HG03378 (cell line): ENCODE measurements at regions not wholly inside any gene's neighbourhood (a gene's known extent, or its start where the extent isn't known, plus 50 kb on each side); places are given as distances from the start of the nearest gene placed in this dataset.

Experiments used
- ATAC-seq: cut with Tn5 transposase; IDR thresholded peaks from one replicate; pipeline ENCODE4 v1.9.1; 2021; ENCODE audit warnings: mild to moderate bottlenecking, moderate library complexity; ENCODE audit not compliant: unreplicated experiment

DNA sequence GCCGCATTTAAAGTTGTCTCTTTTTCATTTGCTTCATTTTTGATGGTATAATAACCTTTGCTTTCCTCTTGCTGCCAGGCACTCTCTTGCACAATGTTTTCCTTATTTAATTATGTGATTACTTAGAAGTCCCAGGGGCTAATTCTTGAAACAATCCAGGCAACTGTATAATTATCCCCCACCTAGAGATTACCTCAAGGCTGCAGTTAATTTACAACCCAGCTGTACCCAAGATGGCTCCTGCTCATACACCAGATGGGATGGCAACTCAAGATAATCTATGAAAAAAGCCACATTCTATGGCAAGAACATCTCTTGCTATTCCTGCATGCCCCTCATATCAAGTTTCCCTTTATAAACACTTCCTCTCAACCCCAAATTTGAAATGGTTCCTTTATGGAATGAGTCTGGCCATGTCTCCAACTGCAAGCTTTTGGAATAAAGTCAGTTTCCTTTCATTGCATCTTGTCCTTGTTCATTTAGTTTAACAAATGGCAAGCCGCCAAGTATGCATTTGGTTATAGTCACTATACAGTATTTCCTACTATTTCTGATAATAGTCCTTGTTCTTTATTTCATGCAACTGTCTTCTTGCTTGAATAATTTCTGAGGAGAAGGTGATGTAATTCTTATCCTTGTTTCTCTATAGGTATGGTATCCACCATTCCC, 1042.6 kb downstream of the PLA2G4A start:
- no peak for ATAC-seq

DNA sequence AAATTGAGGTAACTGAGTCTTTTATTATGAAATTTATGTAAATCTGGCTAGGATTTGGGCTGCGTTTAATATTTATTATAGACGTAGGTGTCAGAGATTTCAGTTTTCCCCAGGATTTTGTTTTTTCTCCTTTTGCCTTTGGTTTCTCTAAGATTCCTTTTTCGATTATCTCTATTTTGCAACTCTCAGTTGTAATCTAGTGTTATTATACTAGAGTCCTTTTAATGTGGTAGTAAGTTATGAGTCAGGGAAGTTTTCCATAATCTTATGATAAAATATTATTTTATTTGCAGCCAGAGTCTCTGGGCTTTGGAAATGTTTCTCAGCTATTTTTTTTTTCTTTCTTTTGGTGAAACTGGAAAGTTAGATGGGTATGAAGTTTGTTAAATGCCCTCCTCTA, 1043.8 kb downstream of the PLA2G4A start:
- no peak for ATAC-seq

DNA sequence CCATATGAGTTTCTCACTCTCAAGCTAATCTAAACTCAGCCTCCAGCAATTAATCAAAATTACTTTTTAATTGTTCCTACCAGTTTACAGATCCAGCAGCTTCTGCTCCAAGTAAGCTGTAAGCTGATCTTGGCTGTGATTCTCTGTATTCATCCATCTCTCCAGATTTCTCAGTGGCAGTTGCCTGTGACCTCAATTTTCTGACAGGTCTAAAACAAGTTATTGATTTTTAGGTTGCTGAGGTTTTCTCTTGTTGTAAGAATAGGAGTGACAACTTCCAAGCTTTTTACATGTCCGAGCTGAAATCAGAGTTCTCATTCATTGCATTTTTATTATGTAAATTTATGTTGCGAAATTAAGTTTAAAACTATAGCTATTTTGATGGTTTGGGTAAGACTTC, 1044.4 kb downstream of the PLA2G4A start:
- no peak for ATAC-seq

DNA sequence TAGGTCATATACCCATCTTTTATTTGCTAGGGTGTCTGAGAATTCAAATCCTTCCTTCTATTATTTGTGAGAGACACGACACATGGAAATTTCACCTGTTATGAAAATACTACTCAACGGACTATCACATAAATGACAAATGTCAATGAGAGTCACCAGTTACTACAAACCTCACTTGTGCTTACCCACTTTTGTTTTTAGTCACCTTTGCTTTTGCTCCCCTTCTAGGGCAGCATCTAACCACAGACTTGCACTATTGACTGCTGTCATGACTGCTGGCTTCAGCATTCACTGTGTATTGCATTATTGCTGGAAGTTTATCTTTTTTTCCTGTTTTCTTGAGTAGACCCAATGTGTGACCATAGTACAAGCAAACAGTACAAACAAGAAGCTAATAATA, 1048.0 kb downstream of the PLA2G4A start:
- ATAC-seq = no peak

DNA sequence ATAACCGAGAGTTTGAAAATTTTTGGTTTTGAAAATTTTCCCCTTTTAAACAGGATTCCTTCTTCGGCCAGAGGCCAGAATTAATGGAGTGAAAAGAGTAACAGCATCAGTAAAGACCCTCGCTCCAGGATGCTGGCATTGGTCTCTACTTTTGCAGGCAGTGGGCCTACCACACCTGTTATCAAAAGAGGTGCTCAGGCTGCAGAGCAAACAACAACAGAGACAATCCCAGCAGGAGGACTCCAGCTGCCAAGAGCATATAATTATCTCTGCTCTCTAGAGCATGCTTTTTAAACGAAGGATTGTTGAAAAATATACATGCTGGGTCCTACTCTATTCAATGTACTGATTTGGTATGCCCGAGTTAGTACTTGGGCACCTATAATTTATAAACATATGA, 1048.5 kb downstream of the PLA2G4A start:
- ATAC-seq = no peak

DNA sequence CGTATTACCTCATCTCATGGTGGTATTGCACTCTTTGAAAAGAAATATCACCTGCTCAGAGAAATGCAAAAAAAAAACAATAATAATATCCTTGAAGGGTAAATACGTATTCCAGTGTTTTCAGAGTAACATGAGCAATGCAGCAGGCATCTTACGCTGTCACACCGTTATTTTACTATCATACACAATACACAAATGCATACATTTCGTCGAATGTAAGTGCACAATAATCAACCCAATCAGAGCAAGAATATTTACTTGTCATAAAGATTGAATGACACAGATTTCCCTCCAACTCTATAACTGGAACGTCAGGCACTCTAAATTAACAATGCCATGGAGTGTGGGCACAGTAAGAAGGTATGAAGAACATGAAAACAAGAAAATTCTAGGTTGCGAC, 1050.1 kb downstream of the PLA2G4A start:
- no peak for ATAC-seq

DNA sequence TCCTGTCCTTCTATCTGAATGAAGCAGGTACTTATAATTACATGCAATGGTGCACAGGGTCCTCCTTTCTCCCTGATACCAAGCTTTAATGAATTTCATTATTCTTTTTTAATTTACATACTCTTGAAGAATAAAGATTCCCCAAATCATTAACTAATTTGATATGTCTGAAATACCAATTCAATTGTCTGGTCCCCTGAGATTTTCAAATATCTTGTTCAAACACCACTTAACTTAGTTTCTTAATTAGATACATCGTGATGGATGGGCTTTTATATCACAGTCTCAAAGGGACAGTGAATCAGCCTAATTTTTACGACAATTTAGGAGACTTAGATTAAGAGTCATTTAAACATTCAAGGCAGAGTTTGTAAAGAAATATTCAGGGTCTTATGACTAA, 1054.6 kb downstream of the PLA2G4A start:
- ATAC-seq = no peak

DNA sequence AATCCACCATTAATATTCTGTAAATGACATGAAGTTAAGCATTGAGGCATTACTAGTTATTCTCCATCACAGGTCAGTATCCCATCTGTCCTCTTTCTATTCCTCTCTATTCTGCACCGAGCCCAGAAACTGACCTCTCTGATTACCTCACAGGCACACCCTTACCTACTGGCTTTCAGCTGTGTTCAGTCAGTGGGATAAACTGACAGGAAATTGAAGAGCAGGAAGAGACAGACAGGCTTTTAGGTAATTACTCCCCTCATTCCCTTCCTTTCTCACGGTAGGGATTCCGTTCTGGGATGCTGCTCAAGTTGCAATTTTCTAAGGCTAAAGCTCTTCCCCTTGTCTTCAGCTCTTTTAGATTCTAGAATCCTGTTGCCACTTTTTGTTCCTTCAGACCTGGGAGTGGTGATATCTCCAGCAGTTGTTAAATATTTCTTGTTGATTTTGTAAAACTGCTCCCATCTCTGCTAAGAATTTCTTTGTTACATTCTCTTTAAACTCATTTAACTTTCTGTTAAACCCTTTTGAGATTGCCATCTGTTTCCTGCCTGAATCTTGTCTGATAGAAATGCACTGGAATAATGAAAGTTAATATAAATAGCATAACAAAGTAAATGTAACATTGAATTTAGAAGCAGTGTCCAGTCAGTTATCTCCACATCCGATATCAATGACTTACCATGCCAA, 1063.4 kb downstream of the PLA2G4A start:
- no peak for ATAC-seq

DNA sequence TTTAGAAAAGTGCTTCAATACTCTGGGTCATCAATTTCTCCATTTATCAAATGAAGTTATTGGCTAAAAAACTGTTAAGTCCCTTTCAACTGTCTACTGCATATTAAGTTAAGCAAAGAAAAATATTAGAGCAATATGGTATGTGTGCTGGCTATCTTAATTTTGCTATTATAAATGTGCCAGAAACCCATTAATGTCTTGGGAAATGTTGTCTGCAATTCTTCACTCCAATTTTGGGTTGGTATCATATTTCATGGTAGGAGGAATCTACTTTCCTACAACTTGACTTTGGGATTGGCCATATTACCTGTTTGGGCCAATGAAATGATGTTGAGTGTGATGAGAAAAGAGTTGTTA, 1063.9 kb downstream of the PLA2G4A start:
- no peak for ATAC-seq

DNA sequence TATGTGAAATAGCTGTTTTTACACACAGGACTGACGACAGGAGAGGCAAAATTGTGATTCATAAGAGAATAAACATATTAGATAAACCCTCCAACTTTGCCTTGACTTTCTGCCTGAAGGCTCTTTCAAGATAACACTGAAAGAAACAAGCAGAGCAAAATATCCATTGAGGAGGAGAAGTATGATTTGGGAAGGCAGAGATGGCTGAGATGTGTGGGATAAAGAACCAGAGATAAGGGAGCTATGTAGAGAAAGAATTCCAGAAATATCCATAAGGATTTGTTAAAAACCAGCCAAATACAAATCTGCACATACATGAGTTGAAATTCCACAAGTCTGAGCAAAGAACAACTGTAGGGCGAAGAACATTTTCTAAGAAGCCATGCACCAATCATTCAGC, 1064.7 kb downstream of the PLA2G4A start:
- no peak for ATAC-seq

DNA sequence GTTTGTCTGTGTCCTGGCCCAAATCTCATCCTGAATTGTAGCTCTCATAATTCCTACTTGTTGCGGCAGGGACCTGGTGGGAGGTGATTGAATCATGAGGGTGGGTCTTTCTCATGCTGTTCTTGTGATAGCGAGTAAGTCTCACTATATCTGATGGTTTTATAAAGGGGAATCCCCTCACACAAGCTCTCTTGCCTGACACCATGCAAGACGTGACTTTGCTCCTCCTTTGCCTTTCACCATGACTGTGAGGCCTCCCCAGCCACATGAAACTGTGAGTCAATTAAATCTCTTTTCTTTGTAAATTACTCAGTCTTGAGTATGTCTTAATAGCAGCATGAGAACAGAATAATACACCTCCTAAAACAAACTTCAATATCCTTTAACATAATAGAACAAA, 1065.6 kb downstream of the PLA2G4A start:
- no peak for ATAC-seq

DNA sequence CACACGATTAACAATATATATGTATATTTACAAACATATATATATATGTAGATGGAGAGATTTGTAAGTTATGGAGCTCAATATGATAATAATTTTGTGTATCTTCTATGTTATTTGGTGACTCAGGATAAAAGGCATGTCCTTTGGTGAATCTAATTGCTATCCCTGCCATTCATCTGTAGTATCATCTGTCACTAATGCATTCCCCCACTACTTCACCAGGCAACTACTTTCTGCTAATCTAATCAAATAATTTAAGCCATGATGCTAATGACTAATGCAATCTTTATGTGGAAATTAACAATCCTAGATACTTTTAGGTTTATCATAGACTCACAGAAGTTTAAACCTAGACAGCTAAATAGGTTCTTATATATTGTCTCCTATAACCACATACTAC, 1074.5 kb downstream of the PLA2G4A start:
- no peak for ATAC-seq

DNA sequence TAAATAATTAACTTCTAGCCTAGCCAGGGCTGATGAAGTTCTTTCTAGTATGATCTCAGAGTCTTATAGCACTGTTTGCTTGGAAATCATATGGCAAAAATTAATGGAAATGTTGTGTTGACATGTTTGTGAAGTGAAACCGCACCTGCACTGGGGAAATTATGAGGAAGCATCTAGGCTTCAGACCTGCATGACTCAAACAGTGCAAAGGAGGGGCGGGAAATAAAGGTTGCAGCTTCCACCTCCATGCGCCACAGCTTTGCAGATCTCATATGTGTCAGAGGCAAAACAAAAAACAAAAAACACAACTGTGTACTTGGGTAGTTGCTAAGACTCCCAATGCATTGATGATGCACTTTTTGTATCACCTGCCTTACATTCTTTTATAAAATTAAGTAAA, 1080.6 kb downstream of the PLA2G4A start:
- no peak for ATAC-seq

DNA sequence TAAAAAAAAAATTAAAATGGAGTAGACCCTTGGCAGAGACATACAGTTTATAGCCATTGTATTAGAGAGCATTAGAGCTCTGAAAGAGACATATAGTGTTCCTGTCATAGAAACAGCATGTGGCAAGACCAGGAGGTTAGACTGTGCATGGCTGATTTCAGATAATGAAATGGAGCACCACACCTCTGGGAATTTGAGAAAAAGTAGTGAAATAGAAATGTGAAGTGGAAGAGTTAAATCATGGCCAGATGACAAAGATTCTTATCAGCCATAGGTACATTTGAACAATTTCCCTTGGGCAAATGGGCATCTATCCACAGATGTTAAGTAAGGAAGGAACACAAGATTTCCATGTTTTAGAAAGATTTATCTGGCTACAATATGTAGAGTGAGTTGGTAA, 1083.1 kb downstream of the PLA2G4A start:
- ATAC-seq = no peak

DNA sequence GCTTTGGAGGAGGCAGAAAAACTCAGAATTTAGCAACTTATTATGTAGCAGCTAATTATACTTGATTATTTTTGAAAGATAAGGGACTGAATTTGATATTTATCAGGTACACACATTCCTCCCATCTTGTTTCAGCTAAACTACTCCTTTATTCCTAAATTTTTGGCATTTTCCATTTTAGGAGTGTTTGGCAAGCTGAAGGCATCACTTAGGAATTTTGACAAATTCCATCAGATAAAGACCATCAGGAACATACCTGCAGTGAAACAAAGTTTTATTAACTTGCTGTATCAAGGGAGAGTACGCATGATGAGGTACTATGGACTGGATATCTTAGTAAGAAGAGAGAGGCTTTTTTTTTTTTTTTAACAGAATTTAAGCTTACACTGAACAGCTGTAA, 1092.2 kb downstream of the PLA2G4A start:
- ATAC-seq = no peak

DNA sequence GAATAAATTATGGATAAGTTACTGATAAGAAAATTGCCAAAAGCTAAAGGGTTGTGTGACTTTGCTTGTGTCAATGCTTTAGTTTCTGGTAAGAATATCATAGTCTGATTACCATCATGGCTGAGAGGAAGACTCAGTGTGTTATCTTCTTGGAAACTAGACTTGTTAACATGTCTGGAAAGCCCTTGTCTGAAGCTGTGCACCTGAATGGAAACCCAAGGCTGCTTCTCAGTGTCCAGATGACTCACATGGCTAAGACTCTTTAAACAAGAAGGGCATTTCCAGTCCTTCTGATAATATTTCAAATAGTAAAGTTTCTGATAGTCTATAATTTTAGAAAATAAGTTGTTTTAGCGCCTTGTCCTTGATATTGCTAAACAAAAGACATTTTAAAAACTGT, 1092.7 kb downstream of the PLA2G4A start:
- ATAC-seq = no peak

DNA sequence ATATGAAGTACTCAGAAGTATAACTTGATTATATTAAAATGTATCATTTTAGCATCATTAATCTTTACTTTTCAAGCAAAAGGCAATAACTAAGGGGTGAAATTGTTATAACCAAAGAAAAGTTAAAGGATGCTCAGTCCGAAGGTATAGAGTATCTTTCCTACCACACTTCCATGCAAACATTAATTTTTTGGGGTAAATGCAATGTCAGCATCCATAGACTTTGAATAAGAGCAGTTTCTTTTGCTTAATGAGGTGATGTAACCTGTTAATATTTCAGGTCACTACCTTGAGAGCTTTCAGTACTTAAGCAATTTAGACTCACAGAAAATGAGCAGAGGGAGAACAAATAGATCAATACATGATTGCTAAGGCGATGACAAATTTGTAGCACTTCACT, 1093.5 kb downstream of the PLA2G4A start:
- ATAC-seq = no peak

DNA sequence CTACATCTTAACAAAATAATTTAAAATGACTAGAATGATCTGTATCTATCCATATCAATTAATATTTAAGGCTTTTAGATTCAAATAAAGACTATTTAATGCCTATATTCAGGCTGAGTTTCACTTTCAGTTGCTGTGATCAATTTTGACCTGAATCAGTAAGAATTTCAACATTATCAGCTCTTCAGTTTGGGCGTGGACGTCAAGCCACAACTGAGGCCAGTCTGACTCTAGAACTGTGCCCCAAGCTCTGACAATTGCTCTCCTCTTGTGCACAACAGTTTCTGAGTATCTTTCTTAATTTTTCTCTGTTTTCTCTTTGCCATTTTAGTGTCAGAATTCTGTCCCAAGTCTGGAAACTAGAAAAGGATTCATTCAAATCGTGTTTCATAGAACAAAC, 1095.5 kb downstream of the PLA2G4A start:
- no peak for ATAC-seq

DNA sequence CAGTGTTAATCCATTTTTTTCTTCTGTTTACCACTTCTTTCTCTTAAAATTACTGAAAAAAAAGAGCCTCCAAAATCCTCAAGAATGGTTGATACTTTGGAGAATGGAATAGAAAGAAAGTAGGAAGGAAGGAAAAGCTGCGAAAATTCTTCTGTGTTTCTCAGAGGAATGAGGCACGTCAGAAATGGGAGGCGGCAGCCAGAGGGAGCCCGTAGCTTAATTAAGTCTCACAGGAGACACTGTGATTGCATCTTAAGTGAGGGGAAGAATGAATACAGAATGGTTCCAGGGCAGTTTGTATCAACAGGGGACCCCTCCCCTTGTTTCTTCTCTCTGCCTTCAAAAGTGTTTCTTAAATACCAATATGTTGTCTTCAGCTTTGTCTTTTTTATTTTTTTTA, 1099.5 kb downstream of the PLA2G4A start:
- ATAC-seq = peak; percentile 54

DNA sequence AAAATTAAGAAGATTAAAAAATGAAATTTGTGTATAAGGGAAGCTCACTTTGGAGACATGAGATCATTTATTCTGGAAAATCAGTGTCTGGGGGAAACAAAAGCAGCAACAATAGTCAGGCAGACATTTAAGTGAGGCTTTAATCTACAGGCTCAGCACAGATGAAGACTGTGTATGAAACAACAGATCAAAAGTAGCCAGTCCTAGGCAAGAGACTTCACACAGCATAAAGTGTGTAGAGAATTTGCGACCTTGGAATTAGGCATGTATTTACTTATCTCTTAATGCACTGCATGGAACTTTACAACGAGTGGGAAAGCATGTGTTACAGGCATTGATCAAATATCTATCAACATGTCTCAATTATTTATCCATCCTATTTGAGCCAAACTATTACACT, 1099.9 kb downstream of the PLA2G4A start:
- ATAC-seq = no peak

DNA sequence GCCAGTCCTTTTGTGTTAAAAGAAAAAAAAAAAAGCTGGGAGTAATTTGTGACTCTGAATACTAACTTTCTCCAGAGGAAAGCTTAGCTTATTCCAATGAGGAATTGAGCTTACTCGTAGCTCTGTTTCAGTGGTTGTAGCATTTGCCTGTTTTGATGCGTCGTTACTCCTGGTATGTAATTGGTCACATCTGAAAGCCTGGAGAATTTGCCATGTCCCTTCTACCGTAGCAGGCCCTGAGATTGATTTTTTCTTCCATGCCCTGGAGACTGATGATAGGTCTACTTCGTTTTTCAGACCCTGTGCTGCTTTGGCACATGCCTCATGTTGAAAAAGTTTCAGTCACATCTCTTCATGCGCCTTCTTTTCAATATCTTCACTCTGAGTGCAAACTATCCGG, 1103.0 kb downstream of the PLA2G4A start:
- no peak for ATAC-seq

DNA sequence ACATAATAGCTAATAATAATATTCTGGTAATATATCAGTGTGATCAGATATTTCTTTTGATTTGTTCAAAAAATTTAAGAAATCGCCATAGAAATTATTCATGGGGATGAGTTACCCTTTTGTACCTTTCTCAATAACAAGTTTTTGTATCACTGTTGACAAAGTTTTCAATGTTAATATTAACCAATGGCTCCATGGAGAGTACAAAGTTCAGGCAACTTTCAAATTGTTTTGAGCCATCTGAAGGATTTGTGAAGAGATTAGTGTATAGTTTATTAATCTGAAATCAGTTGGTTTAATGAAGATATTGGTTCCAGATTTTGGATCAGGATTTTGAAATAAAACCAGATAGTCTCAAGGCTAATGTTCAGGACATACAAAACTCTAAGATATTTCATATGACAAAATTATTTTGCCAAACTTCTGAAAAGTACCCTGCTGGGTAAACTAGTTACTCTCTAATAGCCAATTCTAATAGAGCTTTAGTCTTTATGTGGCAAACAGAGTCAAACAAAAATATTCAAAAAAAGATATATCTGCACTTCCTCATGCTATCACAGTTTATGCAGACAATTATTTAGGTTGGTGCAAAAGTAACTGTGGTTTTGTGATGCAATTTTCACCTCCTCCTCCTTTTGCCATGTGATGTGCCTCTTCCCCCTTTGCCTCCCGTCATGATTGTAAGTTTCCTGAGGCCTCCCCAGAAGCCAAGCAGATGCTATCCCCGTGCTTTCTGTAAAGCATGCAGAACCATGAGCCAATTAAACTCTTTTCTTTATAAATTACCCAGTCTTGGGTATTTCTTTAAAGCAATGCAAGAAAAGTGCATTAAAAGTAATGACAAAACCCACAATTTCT, 1105.0 kb downstream of the PLA2G4A start:
- no peak for ATAC-seq
